AG20443 (cell line): ENCODE measurements at regions not wholly inside any gene's neighbourhood (a gene's known extent, or its start where the extent isn't known, plus 50 kb on each side); places are given as distances from the start of the nearest gene placed in this dataset.
"Not testable (repeated sequence)": the region's sequence is repeated elsewhere in the genome, so short reads cannot be mapped to it uniquely, and the experiment has no call there.

Source experiments
- DNase-seq: peaks from one replicate; pipeline ENCODE4 v3.0.0; 2012; ENCODE audit warnings: low spot score, mixed read lengths

DNA sequence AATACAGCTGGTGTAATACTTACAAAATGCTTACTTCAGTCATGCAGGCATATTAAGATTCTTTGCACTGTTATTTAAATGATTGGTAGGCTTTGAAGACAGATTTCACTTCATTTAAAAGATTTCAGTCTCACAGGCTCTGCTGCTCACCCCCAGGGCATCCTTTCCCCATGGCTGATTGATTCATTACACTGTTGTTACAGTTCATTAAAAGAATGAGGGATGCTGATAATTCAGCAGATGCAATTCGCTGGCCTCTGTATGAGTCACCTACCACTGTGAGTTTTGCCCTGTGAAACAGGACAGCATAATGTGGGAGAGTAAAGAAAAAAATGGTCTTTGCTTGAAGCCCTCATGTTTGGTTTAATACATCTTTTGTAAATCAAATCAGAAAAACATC is 246.9 kb downstream of the CYLC2 start:
- no peak for DNase-seq

DNA sequence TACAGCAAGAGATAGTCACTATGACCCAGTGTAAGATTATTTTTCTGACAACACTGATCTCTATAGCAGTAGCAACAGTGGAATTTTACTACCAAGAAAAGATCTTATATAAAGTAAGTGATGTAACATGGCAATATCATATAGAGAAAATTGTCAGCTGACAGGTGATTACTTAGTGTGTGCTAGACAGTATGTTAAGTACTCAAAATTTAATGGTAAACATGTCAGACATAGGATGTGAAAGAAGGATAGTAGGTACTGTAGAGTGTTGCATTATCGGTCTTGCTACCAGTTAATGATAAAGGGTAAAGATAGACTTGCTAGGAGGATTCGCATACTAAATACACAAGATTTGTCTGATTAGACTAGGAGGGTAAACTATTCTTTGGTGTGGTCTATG is 247.4 kb downstream of the CYLC2 start:
- DNase-seq = no peak

DNA sequence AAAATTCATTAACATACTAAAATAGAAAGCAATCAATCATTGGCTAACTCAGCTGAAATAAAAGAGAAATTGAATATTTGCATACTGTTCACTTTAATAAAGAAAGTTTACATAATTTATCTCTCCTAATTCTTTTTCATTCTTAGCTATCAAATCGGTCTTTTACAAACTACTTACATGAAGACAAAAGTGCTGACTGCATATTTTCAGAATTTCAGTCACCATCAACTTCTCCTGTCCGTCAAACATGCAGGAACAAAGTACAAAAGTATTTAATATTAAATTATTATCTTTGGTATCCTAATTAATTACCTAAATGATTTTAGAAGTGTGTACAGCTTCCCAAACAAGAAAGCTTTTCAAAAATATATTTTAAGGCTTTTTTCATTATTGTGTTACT is 248.4 kb downstream of the CYLC2 start:
- no peak for DNase-seq

- no peak for DNase-seq
These were observed 250.2 kb downstream of the CYLC2 start for GRCh38 chr9:103245369-103245768.

- no peak for DNase-seq
These were observed 266.8 kb downstream of the CYLC2 start for GRCh38 chr9:103261951-103262350.

GRCh38 chr9:103266064-103266463 is 270.9 kb downstream of the CYLC2 start:
- no peak for DNase-seq

- DNase-seq = no peak
These were observed 282.1 kb downstream of the CYLC2 start for GRCh38 chr9:103277240-103277639.

DNA sequence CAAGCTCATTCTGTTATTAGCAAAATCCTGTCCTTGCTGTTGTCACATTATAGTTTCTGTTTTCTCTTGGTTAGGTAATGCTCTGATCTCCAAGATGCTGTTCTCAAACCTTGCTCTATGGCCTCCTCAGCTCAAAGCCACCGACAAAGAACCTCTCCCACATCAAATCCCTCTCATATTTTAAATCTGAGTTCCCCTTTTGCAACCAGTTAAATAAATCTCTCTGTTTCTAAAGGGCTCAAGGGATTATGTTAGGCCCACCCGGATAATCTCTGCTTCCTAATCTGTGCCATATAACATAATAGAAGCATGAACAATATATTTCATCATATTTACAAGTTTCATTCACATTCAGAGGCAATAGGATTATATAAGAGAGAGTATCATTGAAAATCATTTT is 286.0 kb downstream of the CYLC2 start:
- DNase-seq = no peak

DNA sequence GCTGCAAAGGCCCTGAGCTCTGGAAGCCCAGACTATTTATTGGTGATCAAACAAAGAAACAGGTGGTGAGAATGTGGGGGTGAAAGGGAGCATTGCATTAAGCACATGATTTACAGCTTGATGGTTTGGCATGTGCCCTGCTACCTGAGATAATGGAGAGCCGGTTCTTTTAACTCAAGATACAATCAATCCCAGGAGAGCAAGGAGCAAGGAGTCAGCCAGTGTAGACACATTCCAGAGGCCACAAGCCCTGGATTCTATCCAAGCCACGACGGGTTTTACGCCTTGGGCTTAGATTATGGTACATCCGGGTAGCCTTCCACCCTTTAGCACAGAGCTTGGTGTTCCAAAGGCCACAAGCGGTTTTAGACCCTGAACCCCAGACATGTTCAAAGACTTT is 292.2 kb downstream of the CYLC2 start:
- no peak for DNase-seq

- DNase-seq = no peak
These were observed 301.1 kb downstream of the CYLC2 start for GRCh38 chr9:103296189-103296588.

DNA sequence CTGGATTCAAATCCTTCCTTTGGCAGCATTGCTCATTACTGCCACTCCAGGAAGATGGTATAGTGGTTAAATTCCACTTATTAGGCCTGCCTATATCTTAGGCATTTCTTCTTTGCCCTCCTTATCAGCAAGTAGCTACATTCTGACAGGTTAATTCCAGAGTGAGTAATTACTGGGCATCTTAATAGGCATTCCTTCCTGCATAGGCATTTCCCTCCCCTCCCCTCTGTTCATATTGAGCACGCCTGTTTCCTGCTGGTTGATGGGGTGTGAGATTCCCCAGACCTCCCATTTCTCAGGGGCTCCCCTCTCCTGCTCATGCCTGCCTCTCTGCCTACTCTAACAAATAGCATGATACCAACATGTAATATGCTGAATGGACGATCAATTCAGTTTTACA is 305.9 kb downstream of the CYLC2 start:
- no peak for DNase-seq

GRCh38 chr9:103304797-103305196 is 309.7 kb downstream of the CYLC2 start:
- no peak for DNase-seq

- DNase-seq = no peak
These were observed 324.8 kb downstream of the CYLC2 start for GRCh38 chr9:103319979-103320378.

- DNase-seq = no peak
These were observed 328.6 kb downstream of the CYLC2 start for GRCh38 chr9:103323699-103324098.

- no peak for DNase-seq
These were observed 340.3 kb downstream of the CYLC2 start for GRCh38 chr9:103335461-103335860.

DNA sequence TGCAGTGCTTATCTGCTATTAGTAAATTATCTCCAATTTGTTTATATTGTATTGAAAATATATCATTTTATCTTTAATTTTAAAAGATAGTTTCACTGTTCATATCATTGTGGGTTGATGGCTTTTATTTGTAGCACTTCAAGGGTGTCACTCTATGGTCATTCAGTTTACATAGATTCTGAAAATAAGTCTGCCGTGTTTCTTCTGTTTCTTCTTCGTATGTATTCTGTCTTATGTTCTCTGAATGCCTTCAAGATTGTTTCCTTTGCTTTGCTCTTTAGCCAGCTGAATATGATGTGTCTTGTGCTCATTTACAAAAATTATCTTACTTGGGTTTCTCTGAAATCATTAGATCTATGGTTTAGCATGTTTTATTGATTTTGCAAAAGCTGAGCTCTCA is 359.9 kb downstream of the CYLC2 start:
- no peak for DNase-seq

- DNase-seq = not testable (repeated sequence)
These were observed 362.8 kb downstream of the CYLC2 start for GRCh38 chr9:103357980-103358379.

DNA sequence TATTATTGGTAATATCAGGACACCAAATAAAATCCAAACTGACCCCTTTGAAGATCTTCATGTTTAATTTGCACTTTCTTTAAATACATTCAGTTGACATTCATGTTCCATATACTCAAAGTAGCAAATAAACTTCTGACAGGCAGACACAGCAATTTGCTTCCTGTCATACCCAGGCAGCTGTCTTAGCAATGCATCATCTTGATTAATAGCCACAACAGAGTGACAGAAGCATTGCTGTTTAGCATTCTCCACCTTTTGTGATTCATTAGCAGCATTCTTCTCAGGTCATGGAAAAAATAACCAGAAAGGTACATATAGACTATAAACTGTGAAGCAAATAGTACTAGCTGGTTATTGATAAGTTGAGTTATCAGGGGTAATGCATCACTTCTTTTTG is 366.8 kb downstream of the CYLC2 start:
- no peak for DNase-seq

GRCh38 chr9:103362986-103363385 is 367.9 kb downstream of the CYLC2 start:
- DNase-seq = no peak

GRCh38 chr9:103364753-103365152 is 369.6 kb downstream of the CYLC2 start:
- no peak for DNase-seq

DNA sequence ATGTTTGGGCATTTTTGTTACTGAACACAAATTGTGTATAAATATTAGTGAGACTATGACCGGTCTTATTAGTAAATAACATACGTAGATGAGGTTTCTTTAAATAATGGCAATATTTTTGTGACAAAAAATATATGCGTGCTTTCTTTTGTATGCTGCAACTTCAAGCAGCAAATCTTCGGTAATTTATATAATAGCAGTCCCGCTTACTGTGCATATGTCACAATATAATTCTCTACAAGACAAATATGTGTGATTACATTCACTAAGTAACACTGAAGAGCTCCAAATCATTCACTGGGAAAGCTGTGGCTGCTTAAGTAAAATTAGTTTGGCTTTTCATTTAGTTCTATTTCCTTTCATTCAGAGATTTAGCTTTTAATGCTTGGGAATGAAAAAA is 376.0 kb downstream of the CYLC2 start:
- no peak for DNase-seq

- DNase-seq = no peak
These were observed 377.7 kb downstream of the CYLC2 start for GRCh38 chr9:103372828-103373227.

DNA sequence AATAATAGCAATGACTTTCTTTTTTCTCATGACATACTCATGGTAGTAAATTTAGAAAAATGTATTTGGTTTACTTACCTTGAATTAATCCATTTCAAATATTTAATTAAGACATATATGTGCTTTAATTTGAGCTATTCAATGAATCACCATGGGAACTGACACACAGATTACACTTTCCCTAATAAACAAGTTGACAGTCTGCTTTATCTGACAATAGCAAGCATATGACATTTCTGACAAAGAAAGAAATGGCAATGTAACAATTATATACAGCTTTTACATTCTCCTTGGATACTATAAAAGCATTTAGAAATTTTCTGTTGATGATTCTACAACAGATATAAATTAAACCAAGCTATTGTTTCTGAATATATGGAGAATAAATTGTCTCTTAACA is 382.5 kb downstream of the CYLC2 start:
- no peak for DNase-seq

GRCh38 chr9:103397868-103398600 is 402.9 kb downstream of the CYLC2 start:
- peak; percentile 7 for DNase-seq

GRCh38 chr9:103399535-103399934 is 404.4 kb downstream of the CYLC2 start:
- no peak for DNase-seq
